ENCODE measurements at regions not wholly inside any gene's neighbourhood (a gene's known extent, or its start where the extent isn't known, plus 50 kb on each side); places are given as distances from the start of the nearest gene placed in this dataset.
A peak's percentile ranks its signal among the peaks of the same experiment; 100 is the strongest.

DNA sequence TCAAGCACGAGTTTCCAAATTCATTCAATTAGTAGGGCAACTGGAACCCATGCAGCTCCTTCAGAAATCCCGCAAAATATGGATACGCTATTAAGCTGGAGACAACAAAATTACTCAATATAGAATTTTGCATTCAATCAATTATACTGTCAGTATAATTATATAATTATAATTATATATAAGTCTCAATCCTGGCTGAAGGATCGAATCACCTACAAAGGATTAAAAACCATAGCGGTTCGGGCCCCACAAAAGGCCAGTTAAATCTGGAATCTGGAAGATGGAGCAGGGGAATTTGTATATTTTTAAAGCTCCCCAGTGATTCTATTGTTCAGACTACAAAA, 55.7 kb downstream of the FHIP2A start:
- dilution Hi-C loops (cut with MboI; ENCODE audit: extremely low pct_ligation_motif_present, low sequenced_read_pairs): no loop called here
- Histone ChIP-seq H3K4me1 (ENCODE audit: control insufficient read depth, extremely low read depth, insufficient read depth, low read length) (peaks cover 9% of the 10 kb centered on the region), H3K27me3 (ENCODE audit: control insufficient read depth, extremely low read depth, insufficient read depth, low read length) (no peaks in the 10 kb centered on the region), H3K27ac (ENCODE audit: control insufficient read depth, insufficient read depth, low read length) (no peak overlapping the region), H3K9me3 (ENCODE audit: control insufficient read depth, low read depth, low read length) (no peaks in the 10 kb centered on the region), H3K9me1 (ENCODE audit: control insufficient read depth, extremely low read depth, insufficient read depth, low read length) (no peaks in the 10 kb centered on the region), H3K4me2 (ENCODE audit: control insufficient read depth, extremely low read depth, insufficient read depth, low read depth, low read length) (peak overlapping the region; percentile 38), H3K4me3 (ENCODE audit: control insufficient read depth in 2 of 3, extremely low read depth in 1 of 3, insufficient read depth in 2 of 3, low read depth in 1 of 3, low read length in 3 of 3) (no peak overlapping the region), H3K36me3 (ENCODE audit: control insufficient read depth in 2 of 2, extremely low read depth in 1 of 2, insufficient read depth in 2 of 2, low read length in 2 of 2) (no peaks in the 10 kb centered on the region), H4K20me1 (ENCODE audit: control insufficient read depth, extremely low read depth, insufficient read depth, low read length) (no peaks in the 10 kb centered on the region), H2AFZ (ENCODE audit: control insufficient read depth, low read length) (no peak overlapping the region), H3K9ac (ENCODE audit: control insufficient read depth, extremely low read depth, insufficient read depth, low read length) (no peak overlapping the region), H3K79me2 (ENCODE audit: control insufficient read depth, insufficient read depth, low read length) (no peaks in the 10 kb centered on the region)
- FAIRE-seq (no peak), DNase-seq (ENCODE audit: low read depth, low spot score) (no peak)
- no peak for TF ChIP-seq EZH2 (IDR thresholded peaks at IDR 0.05; ENCODE audit: low read length)
- TF ChIP-seq, protein P1, sequence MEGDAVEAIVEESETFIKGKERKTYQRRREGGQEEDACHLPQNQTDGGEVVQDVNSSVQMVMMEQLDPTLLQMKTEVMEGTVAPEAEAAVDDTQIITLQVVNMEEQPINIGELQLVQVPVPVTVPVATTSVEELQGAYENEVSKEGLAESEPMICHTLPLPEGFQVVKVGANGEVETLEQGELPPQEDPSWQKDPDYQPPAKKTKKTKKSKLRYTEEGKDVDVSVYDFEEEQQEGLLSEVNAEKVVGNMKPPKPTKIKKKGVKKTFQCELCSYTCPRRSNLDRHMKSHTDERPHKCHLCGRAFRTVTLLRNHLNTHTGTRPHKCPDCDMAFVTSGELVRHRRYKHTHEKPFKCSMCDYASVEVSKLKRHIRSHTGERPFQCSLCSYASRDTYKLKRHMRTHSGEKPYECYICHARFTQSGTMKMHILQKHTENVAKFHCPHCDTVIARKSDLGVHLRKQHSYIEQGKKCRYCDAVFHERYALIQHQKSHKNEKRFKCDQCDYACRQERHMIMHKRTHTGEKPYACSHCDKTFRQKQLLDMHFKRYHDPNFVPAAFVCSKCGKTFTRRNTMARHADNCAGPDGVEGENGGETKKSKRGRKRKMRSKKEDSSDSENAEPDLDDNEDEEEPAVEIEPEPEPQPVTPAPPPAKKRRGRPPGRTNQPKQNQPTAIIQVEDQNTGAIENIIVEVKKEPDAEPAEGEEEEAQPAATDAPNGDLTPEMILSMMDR (optimal IDR thresholded peaks at IDR 0.05 in 1 of 3, IDR thresholded peaks at IDR 0.05 in 1 of 3, conservative IDR thresholded peaks at IDR 0.05 in 1 of 3; ENCODE audit: extremely low read depth in 1 of 3, insufficient read depth in 2 of 3, low read length in 3 of 3): no peak

DNA sequence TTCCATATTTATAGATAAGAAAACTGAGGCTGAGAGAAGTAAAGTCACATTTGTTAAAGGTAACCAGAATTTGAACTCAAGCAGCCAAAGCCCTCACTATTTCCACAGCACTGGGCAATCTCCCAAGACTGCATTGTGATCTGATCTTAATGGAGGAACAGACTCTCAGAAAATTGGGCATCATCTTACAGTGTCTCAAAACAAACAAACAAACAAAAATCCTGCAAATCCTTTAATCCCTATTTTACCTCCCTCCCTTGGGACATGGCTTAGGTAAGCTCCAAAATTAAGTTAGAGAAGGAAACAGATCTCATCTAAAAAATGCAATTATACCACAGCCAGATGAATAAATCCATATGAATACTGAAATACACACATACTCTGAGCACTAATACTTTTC, 57.5 kb downstream of the FHIP2A start:
- H3K4me3 ChIP-seq (ENCODE audit: control insufficient read depth in 2 of 3, extremely low read depth in 1 of 3, insufficient read depth in 2 of 3, low read depth in 1 of 3, low read length in 3 of 3): no peak overlapping the region
- H4K20me1 ChIP-seq (ENCODE audit: control insufficient read depth, extremely low read depth, insufficient read depth, low read length): no peaks in the 10 kb centered on the region
- H3K27me3 ChIP-seq (ENCODE audit: control insufficient read depth, extremely low read depth, insufficient read depth, low read length): no peaks in the 10 kb centered on the region
- no peak overlapping the region for H2AFZ ChIP-seq (ENCODE audit: control insufficient read depth, low read length)
- H3K27ac ChIP-seq (ENCODE audit: control insufficient read depth, insufficient read depth, low read length): no peak overlapping the region
- DNase-seq (ENCODE audit: low read depth, low spot score) (no peak), FAIRE-seq (no peak)
- no peaks in the 10 kb centered on the region for H3K36me3 ChIP-seq (ENCODE audit: control insufficient read depth in 2 of 2, extremely low read depth in 1 of 2, insufficient read depth in 2 of 2, low read length in 2 of 2)
- peaks cover 17% of the 10 kb centered on the region for H3K4me1 ChIP-seq (ENCODE audit: control insufficient read depth, extremely low read depth, insufficient read depth, low read length)
- H3K9ac ChIP-seq (ENCODE audit: control insufficient read depth, extremely low read depth, insufficient read depth, low read length): no peak overlapping the region
- TF ChIP-seq, protein P1 (optimal IDR thresholded peaks at IDR 0.05 in 1 of 3, IDR thresholded peaks at IDR 0.05 in 1 of 3, conservative IDR thresholded peaks at IDR 0.05 in 1 of 3; ENCODE audit: extremely low read depth in 1 of 3, insufficient read depth in 2 of 3, low read length in 3 of 3): no peak
- no peak for TF ChIP-seq EZH2 (IDR thresholded peaks at IDR 0.05; ENCODE audit: low read length)
- no peaks in the 10 kb centered on the region for H3K79me2 ChIP-seq (ENCODE audit: control insufficient read depth, insufficient read depth, low read length)
- no peaks in the 10 kb centered on the region for H3K9me3 ChIP-seq (ENCODE audit: control insufficient read depth, low read depth, low read length)
- dilution Hi-C loops (cut with MboI; ENCODE audit: extremely low pct_ligation_motif_present, low sequenced_read_pairs): no loop called here
- no peak overlapping the region for H3K4me2 ChIP-seq (ENCODE audit: control insufficient read depth, extremely low read depth, insufficient read depth, low read depth, low read length)
- H3K9me1 ChIP-seq (ENCODE audit: control insufficient read depth, extremely low read depth, insufficient read depth, low read length): no peaks in the 10 kb centered on the region

Data from keratinocyte (primary cell).